Upper lobe of right lung (tissue), 1 donor: ENCODE measurements at regions not wholly inside any gene's neighbourhood (a gene's known extent, or its start where the extent isn't known, plus 50 kb on each side); places are given as distances from the start of the nearest gene placed in this dataset.

Source experiments
- ATAC-seq: fragments of 200-7000 bp; cut with Tn5 transposase; one replicate; pipeline ENCODE4 v1.9.1; 2020; ENCODE audit warnings: mild to moderate bottlenecking, moderate library complexity
- DNase-seq: peaks from one replicate; pipeline ENCODE4 v3.0.0-alpha.2; 2020
- H3K27ac ChIP-seq: fragments of 200-600 bp; one replicate; pipeline ENCODE4 v1.8.0; 2022
- H3K27me3 ChIP-seq: fragments of 200-600 bp; one replicate; pipeline ENCODE4 v1.8.0; 2022; ENCODE audit warnings: mild to moderate bottlenecking
- H3K36me3 ChIP-seq: fragments of 200-600 bp; one replicate; pipeline ENCODE4 v1.8.0; 2022
- H3K4me1 ChIP-seq: fragments of 200-600 bp; one replicate; pipeline ENCODE4 v1.8.0; 2022
- H3K4me3 ChIP-seq: fragments of 200-600 bp; one replicate; pipeline ENCODE4 v1.8.0; 2022; ENCODE audit warnings: mild to moderate bottlenecking
- H3K9me3 ChIP-seq: fragments of 200-600 bp; one replicate; pipeline ENCODE4 v1.8.0; 2022
- intact Hi-C: fragments of 100-400 bp; cut with DNase I; formaldehyde crosslinking; loops from one replicate; pipeline ENCODE4 v1.11.0; 2022
- TF ChIP-seq, protein P1 (sequence below): fragments of 200-600 bp; IDR thresholded peaks from one replicate; pipeline ENCODE4 v1.8.0; 2022; ENCODE audit warnings: antibody characterized with exemption
- donor health status: DM: no; HTN: yes; CAD: no; lungs with severe emphysema.

DNA sequence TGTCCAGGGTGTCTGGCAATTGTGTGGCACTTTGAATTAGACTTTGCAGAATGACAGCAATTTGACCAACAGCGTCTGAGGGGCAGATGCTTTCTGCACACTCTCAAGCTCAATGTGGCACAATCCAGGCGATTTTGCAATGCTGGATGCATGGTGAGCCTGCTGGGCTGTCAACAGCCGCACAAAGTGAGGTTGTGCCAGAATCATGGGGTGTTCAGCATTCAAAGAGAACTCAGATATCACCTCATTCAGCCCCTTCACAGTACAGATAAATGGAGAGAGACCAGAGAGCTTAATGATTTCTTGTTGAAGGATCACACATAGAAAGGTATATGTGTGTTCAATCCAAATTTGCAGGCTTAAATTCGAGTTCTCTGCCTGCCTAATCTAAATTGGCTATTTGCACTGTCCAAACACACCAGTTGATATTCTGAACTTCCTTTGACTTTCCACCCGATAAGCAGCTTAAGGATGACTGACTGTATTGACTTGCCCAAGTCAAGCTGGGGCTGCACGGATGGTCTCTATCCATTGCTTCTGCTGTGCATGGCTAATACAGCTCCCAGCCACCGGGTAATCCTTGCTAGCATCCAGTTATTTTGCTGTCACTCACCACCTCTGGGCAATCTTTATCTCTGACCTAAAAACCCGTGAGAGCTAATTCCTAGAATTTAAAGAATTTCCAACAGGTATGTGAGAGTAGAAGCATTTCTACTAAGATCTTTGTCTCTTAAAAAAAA lies 157.9 kb upstream of the TAS2R1 start:
- H3K4me1 ChIP-seq = no peaks in the 10 kb centered on the region
- H3K9me3 ChIP-seq = no peaks in the 10 kb centered on the region
- TF ChIP-seq, protein P1, sequence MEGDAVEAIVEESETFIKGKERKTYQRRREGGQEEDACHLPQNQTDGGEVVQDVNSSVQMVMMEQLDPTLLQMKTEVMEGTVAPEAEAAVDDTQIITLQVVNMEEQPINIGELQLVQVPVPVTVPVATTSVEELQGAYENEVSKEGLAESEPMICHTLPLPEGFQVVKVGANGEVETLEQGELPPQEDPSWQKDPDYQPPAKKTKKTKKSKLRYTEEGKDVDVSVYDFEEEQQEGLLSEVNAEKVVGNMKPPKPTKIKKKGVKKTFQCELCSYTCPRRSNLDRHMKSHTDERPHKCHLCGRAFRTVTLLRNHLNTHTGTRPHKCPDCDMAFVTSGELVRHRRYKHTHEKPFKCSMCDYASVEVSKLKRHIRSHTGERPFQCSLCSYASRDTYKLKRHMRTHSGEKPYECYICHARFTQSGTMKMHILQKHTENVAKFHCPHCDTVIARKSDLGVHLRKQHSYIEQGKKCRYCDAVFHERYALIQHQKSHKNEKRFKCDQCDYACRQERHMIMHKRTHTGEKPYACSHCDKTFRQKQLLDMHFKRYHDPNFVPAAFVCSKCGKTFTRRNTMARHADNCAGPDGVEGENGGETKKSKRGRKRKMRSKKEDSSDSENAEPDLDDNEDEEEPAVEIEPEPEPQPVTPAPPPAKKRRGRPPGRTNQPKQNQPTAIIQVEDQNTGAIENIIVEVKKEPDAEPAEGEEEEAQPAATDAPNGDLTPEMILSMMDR = no peak

GRCh38 chr5:9786380-9787360 lies 156.5 kb upstream of the TAS2R1 start:
- no peak for DNase-seq
- Histone ChIP-seq H3K4me3 (no peak overlapping the region), H3K4me1 (no peaks in the 10 kb centered on the region), H3K27ac (no peak overlapping the region), H3K36me3 (no peaks in the 10 kb centered on the region), H3K9me3 (no peaks in the 10 kb centered on the region), H3K27me3 (no peaks in the 10 kb centered on the region)
- ATAC-seq = no peak
- TF ChIP-seq, protein P1 = no peak
- intact Hi-C loops = no loop called here

More for the DNA sequence above, 157.9 kb upstream of the TAS2R1 start:
- ATAC-seq (no peak), DNase-seq (no peak)
- Histone ChIP-seq H3K27ac (no peak overlapping the region), H3K27me3 (no peaks in the 10 kb centered on the region), H3K36me3 (no peaks in the 10 kb centered on the region), H3K4me3 (no peak overlapping the region)
- intact Hi-C loops = no loop called here

GRCh38 chr5:9785751-9786150 lies 155.6 kb upstream of the TAS2R1 start:
- no peak overlapping the region for H3K27ac ChIP-seq
- no peak overlapping the region for H3K4me3 ChIP-seq
- intact Hi-C loops = no loop called here
- H3K27me3 ChIP-seq = no peaks in the 10 kb centered on the region
- DNase-seq (no peak), ATAC-seq (no peak)
- H3K36me3 ChIP-seq = no peaks in the 10 kb centered on the region
- TF ChIP-seq, protein P1 = no peak
- no peaks in the 10 kb centered on the region for H3K4me1 ChIP-seq
- H3K9me3 ChIP-seq = no peaks in the 10 kb centered on the region

- TF ChIP-seq, protein P1 = no peak
- Histone ChIP-seq H3K9me3 (no peaks in the 10 kb centered on the region), H3K27ac (no peak overlapping the region), H3K36me3 (no peaks in the 10 kb centered on the region), H3K4me1 (no peaks in the 10 kb centered on the region), H3K4me3 (no peak overlapping the region), H3K27me3 (no peaks in the 10 kb centered on the region)
- intact Hi-C loops = no loop called here
- DNase-seq (no peak), ATAC-seq (no peak)
Measured at GRCh38 chr5:9784231-9784630, 154.1 kb upstream of the TAS2R1 start.

- DNase-seq (no peak), ATAC-seq (no peak)
- TF ChIP-seq, protein P1 = no peak
- Histone ChIP-seq H3K27ac (no peak overlapping the region), H3K4me3 (no peak overlapping the region), H3K4me1 (no peaks in the 10 kb centered on the region), H3K9me3 (no peaks in the 10 kb centered on the region), H3K27me3 (no peaks in the 10 kb centered on the region), H3K36me3 (no peaks in the 10 kb centered on the region)
- intact Hi-C loops = no loop called here
Measured at GRCh38 chr5:9782826-9783560, 152.8 kb upstream of the TAS2R1 start.
